Neuronal stem cell (in vitro differentiated cells): ENCODE measurements at regions not wholly inside any gene's neighbourhood (a gene's known extent, or its start where the extent isn't known, plus 50 kb on each side); places are given as distances from the start of the nearest gene placed in this dataset.

Source experiments
- DNase-seq: peaks from one replicate; pipeline ENCODE4 v3.0.0-alpha.2; 2013; ENCODE audit warnings: low spot score
- H2AFZ ChIP-seq: one replicate; pipeline ENCODE4 v1.6.1; 2013; ENCODE audit warnings: mild to moderate bottlenecking, low read length, inconsistent platforms
- H2AK5ac ChIP-seq: 2 replicates; pipeline ENCODE4 v1.6.1; 2013; ENCODE audit warnings: low read depth, mild to moderate bottlenecking, inconsistent platforms, low read length, moderate library complexity, mixed read lengths
- H2BK120ac ChIP-seq: 2 replicates; pipeline ENCODE4 v1.6.1; 2013; ENCODE audit warnings: low read depth, mild to moderate bottlenecking, inconsistent platforms, low read length, moderate library complexity, mixed read lengths
- H2BK12ac ChIP-seq: one replicate; pipeline ENCODE4 v1.6.1; 2013; ENCODE audit warnings: low read length, inconsistent platforms
- H2BK15ac ChIP-seq: 2 replicates; pipeline ENCODE4 v1.6.1; 2013; ENCODE audit warnings: mild to moderate bottlenecking, low read length, inconsistent platforms, mixed read lengths
- H2BK5ac ChIP-seq: one replicate; pipeline ENCODE4 v1.6.1; 2013; ENCODE audit warnings: inconsistent platforms, mild to moderate bottlenecking, low read length, moderate library complexity
- H3K14ac ChIP-seq: one replicate; pipeline ENCODE4 v1.6.1; 2013; ENCODE audit warnings: low read length, inconsistent platforms
- H3K18ac ChIP-seq: 2 replicates; pipeline ENCODE4 v1.6.1; 2013; ENCODE audit warnings: low read length, inconsistent platforms
- H3K23ac ChIP-seq: 2 replicates; pipeline ENCODE4 v1.6.1; 2013; ENCODE audit warnings: low read depth, mild to moderate bottlenecking, mixed read lengths, low read length, inconsistent platforms; ENCODE audit not compliant: poor library complexity
- H3K27ac ChIP-seq: replicated peaks from 3 replicates; pipeline ENCODE4 v1.5.1; 2013; ENCODE audit warnings: low read length, inconsistent platforms
- H3K27me3 ChIP-seq, 3 experiments: 2 replicates each; pipeline ENCODE4 v1.6.1; 2013; ENCODE audit warnings: low read length in 3 of 3, mild to moderate bottlenecking in 2 of 3, inconsistent platforms in 1 of 3, low read depth in 1 of 3, mixed read lengths in 1 of 3, moderate library complexity in 1 of 3; ENCODE audit not compliant: control insufficient read depth in 3 of 3, insufficient read depth in 3 of 3
- H3K36me3 ChIP-seq, 2 donors: replicated peaks in 1 of 2; 2 replicates each; pipeline ENCODE4 v1.6.1; 2013; ENCODE audit warnings: low read length in 2 of 2; ENCODE audit not compliant: control insufficient read depth in 2 of 2, insufficient read depth in 2 of 2
- H3K4ac ChIP-seq: 2 replicates; pipeline ENCODE4 v1.6.1; 2013; ENCODE audit warnings: inconsistent platforms, mild to moderate bottlenecking, low read length, moderate library complexity
- H3K4me1 ChIP-seq, 2 donors: 1 replicate in 1 of 2; 2 replicates in 1 of 2; pipeline ENCODE4 v1.6.1; 2013; ENCODE audit warnings: low read length in 2 of 2, low read depth in 1 of 2; ENCODE audit not compliant: control insufficient read depth in 2 of 2, insufficient read depth in 1 of 2
- H3K4me2 ChIP-seq: one replicate; pipeline ENCODE4 v1.6.1; 2013; ENCODE audit warnings: mild to moderate bottlenecking, low read length, inconsistent platforms; ENCODE audit not compliant: insufficient read depth, poor library complexity, severe bottlenecking
- H3K4me3 ChIP-seq, 2 donors: 2 replicates each; pipeline ENCODE4 v1.5.1; 2013; ENCODE audit warnings: low read length in 2 of 2, mild to moderate bottlenecking in 2 of 2, inconsistent platforms in 1 of 2, moderate library complexity in 1 of 2
- H3K79me1 ChIP-seq: one replicate; pipeline ENCODE4 v1.6.1; 2013; ENCODE audit warnings: low read depth, mild to moderate bottlenecking, inconsistent platforms, low read length, moderate library complexity
- H3K9ac ChIP-seq: one replicate; pipeline ENCODE4 v1.6.1; 2013; ENCODE audit warnings: mild to moderate bottlenecking, low read depth, low read length, inconsistent platforms; ENCODE audit not compliant: poor library complexity
- H3K9me3 ChIP-seq, 2 donors: replicated peaks in 1 of 2; 2 replicates each; pipeline versions ENCODE3 to v1.6.1; 2013; ENCODE audit warnings: low read length in 2 of 2, mild to moderate bottlenecking in 2 of 2, inconsistent platforms in 1 of 2, low read depth in 1 of 2, mixed read lengths in 1 of 2, moderate library complexity in 1 of 2; ENCODE audit not compliant: control insufficient read depth in 2 of 2, insufficient read depth in 1 of 2
- H4K8ac ChIP-seq: one replicate; pipeline ENCODE4 v1.6.1; 2013; ENCODE audit warnings: low read depth, mild to moderate bottlenecking, inconsistent platforms, low read length, moderate library complexity
- H4K91ac ChIP-seq: one replicate; pipeline ENCODE4 v1.6.1; 2013; ENCODE audit warnings: low read length, low read depth, mild to moderate bottlenecking, inconsistent platforms; ENCODE audit not compliant: poor library complexity
- WGBS, 2 donors: extraction: QIAGEN DNeasy Blood & Tissue Kit; methylation state at CpG; one replicate each; pipeline ENCODE4 v1.1.7; 2013; ENCODE audit warnings: missing lambda C conversion rate in 2 of 2, mixed read lengths in 1 of 2; ENCODE audit not compliant: insufficient read length in 2 of 2, insufficient replicate concordance in 1 of 2; ENCODE audit errors: extremely low coverage in 2 of 2; 5-methylcytosine and 5-hydroxymethylcytosine counted together

DNA sequence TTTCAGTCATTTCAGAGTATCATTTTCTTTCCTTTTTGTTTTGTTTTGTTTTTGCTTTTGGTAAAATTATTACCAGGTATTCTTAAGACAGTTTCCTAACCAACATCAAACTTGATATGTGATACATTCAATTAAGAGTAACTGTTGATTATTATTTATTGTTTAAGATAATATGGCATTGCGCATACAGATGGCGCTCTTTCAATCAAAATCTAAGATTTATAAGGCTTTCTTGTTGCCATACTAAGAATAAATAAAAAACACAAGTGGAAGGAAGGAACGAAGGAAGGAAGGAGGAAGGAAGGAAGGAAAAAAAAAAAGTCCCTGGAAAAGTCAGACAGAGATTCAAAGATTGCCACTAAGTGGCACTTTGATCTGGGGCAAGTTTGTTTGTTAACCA, 1308.7 kb upstream of the FAM98A start:
- Histone ChIP-seq H3K4me2 (no peak overlapping the region), H3K27ac (no peak overlapping the region), H2BK15ac (no peak overlapping the region), H3K4ac (no peak overlapping the region), H3K23ac (no peak overlapping the region), H4K8ac (no peak overlapping the region), H2BK120ac (no peak overlapping the region), H3K4me1 (no peaks in the 10 kb centered on the region), H2BK12ac (no peak overlapping the region), H3K79me1 (no peaks in the 10 kb centered on the region), H3K27me3 (no peaks in the 10 kb centered on the region), H2AK5ac (no peak overlapping the region), H3K18ac (no peak overlapping the region), H3K14ac (no peak overlapping the region), H3K9me3 (no peaks in the 10 kb centered on the region), H3K36me3 (no peaks in the 10 kb centered on the region), H3K9ac (no peak overlapping the region), H2BK5ac (no peak overlapping the region), H3K4me3 (no peak overlapping the region), H2AFZ (no peak overlapping the region), H4K91ac (no peak overlapping the region)
- DNase-seq: no peak
- WGBS, 2 donors: no CpG with 5 or more reads among the region's 3 CpGs

- no peak overlapping the region for H3K23ac ChIP-seq
- no peak overlapping the region for H3K18ac ChIP-seq
- no peak overlapping the region for H3K4me3 ChIP-seq
- H3K4ac ChIP-seq: no peak overlapping the region
- H2AK5ac ChIP-seq: no peak overlapping the region
- H2BK5ac ChIP-seq: no peak overlapping the region
- WGBS, 2 donors: no CpG with 5 or more reads among the region's 2 CpGs
- H2AFZ ChIP-seq: no peak overlapping the region
- no peaks in the 10 kb centered on the region for H3K4me1 ChIP-seq
- no peak for DNase-seq
- no peak overlapping the region for H2BK120ac ChIP-seq
- H2BK12ac ChIP-seq: no peak overlapping the region
- no peak overlapping the region for H4K91ac ChIP-seq
- H3K27me3 ChIP-seq: no peaks in the 10 kb centered on the region
- H3K9ac ChIP-seq: no peak overlapping the region
- no peak overlapping the region for H3K4me2 ChIP-seq
- H4K8ac ChIP-seq: no peak overlapping the region
- H3K14ac ChIP-seq: no peak overlapping the region
- no peak overlapping the region for H2BK15ac ChIP-seq
- H3K27ac ChIP-seq: no peak overlapping the region
- no peaks in the 10 kb centered on the region for H3K36me3 ChIP-seq
- H3K79me1 ChIP-seq: no peaks in the 10 kb centered on the region
- H3K9me3 ChIP-seq: no peaks in the 10 kb centered on the region
These were observed 1302.6 kb upstream of the FAM98A start for GRCh38 chr2:34901739-34902138.

DNA sequence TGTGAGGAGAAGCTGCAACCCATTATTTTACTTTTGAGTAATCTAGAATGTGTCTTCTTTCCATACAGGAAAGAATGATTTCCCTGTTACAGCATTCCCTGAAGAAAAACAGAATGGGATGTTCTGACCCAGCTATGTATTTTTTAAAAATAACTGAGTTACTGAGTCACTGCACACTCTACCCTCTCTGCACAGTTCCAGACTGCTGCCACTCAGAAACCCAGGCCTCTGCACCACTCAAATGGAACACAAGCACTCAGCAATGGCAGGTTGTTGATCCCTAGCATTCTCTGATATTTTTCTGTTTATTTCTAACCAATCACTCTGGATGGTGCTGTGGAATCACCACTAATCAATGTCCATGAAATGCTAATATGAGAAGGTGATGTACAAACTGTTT, 1300.0 kb upstream of the FAM98A start:
- Histone ChIP-seq H3K79me1 (no peaks in the 10 kb centered on the region), H2AK5ac (no peak overlapping the region)
- DNase-seq: no peak

DNA sequence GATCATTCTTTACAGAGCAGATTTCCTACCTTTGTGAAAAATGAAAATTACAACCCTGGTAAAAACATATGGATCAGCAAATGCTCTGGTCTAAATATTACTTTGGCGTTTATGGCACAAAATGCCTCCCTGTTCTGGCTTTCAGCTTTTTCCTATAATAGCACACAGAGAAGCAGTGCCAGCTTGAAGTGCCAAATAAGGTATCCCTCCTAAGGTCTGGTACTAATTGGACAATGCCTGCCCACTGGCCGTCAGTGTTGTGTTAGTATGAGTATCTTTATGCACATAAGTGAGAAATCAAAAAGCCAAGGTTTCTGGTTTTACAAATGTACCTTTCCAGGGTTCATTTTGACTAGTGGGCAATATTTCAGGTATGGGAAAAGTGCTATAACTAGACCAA, 1293.7 kb upstream of the FAM98A start:
- Histone ChIP-seq H3K18ac (no peak overlapping the region), H2AFZ (no peak overlapping the region)
- WGBS, 2 donors: no CpG with 5 or more reads among the region's 2 CpGs

More for the DNA sequence above, 1300.0 kb upstream of the FAM98A start:
- H2BK12ac ChIP-seq: no peak overlapping the region
- no peak overlapping the region for H2BK5ac ChIP-seq
- H3K36me3 ChIP-seq: no peaks in the 10 kb centered on the region
- no peak overlapping the region for H2BK15ac ChIP-seq
- no peak overlapping the region for H3K18ac ChIP-seq
- H2AFZ ChIP-seq: no peak overlapping the region
- H3K9me3 ChIP-seq: no peaks in the 10 kb centered on the region
- H3K4me2 ChIP-seq: no peak overlapping the region
- H4K91ac ChIP-seq: no peak overlapping the region
- H3K23ac ChIP-seq: no peak overlapping the region
- H3K14ac ChIP-seq: no peak overlapping the region
- no peak overlapping the region for H3K4me3 ChIP-seq
- H3K4me1 ChIP-seq: no peaks in the 10 kb centered on the region
- H4K8ac ChIP-seq: no peak overlapping the region
- no peak overlapping the region for H3K4ac ChIP-seq
- H2BK120ac ChIP-seq: no peak overlapping the region
- no peaks in the 10 kb centered on the region for H3K27me3 ChIP-seq
- no peak overlapping the region for H3K9ac ChIP-seq
- no peak overlapping the region for H3K27ac ChIP-seq

More for the DNA sequence above, 1293.7 kb upstream of the FAM98A start:
- H3K4me2 ChIP-seq: no peak overlapping the region
- no peaks in the 10 kb centered on the region for H3K9me3 ChIP-seq
- H4K8ac ChIP-seq: no peak overlapping the region
- no peaks in the 10 kb centered on the region for H3K36me3 ChIP-seq
- no peak overlapping the region for H3K27ac ChIP-seq
- H2BK5ac ChIP-seq: no peak overlapping the region
- H3K4ac ChIP-seq: no peak overlapping the region
- no peak overlapping the region for H2BK12ac ChIP-seq
- no peak overlapping the region for H2AK5ac ChIP-seq
- H3K4me3 ChIP-seq: no peak overlapping the region
- H4K91ac ChIP-seq: no peak overlapping the region
- no peak overlapping the region for H3K14ac ChIP-seq
- H2BK120ac ChIP-seq: no peak overlapping the region
- H3K79me1 ChIP-seq: no peaks in the 10 kb centered on the region
- H3K23ac ChIP-seq: no peak overlapping the region
- no peaks in the 10 kb centered on the region for H3K4me1 ChIP-seq
- H2BK15ac ChIP-seq: no peak overlapping the region
- DNase-seq: no peak
- H3K9ac ChIP-seq: no peak overlapping the region
- H3K27me3 ChIP-seq: no peaks in the 10 kb centered on the region
